ENCODE measurements at regions not wholly inside any gene's neighbourhood (a gene's known extent, or its start where the extent isn't known, plus 50 kb on each side); places are given as distances from the start of the nearest gene placed in this dataset.

GRCh38 chr15:39209548-39210211 is 371.2 kb upstream of the THBS1 start:
- Histone ChIP-seq H3K9me3 (peaks cover 21% of the 10 kb centered on the region; the same call in 2 of the 3 replicates), H3K27ac (no peak overlapping the region), H3K4me1 (no peaks in the 10 kb centered on the region), H3K4me2 (no peak overlapping the region), H3K4me3 (no peak overlapping the region)
- DNase-seq (ENCODE audit: low read depth in 1 of 2, low spot score in 1 of 2) (no peak), ATAC-seq (no peak), FAIRE-seq (no peak)
- CTCF ChIA-PET = no interaction called here
- TF ChIP-seq EHMT2 (IDR thresholded peaks at IDR 0.05; ENCODE audit: low read depth) (no peak), KDM5A (IDR thresholded peaks at IDR 0.05) (no peak), NPAS2 (CRISPR knock-in tag; IDR thresholded peaks at IDR 0.05; ENCODE audit: borderline replicate concordance) (no peak), ZFP36 (IDR thresholded peaks at IDR 0.05; ENCODE audit: borderline replicate concordance, partially characterized antibody) (no peak), HOXB13 (CRISPR knock-in tag; IDR thresholded peaks at IDR 0.05; ENCODE audit: low read depth) (no peak), ZSCAN20 (CRISPR knock-in tag; IDR thresholded peaks at IDR 0.05) (no peak), BHLHE40 (IDR thresholded peaks at IDR 0.05; ENCODE audit: low read depth, low read length) (no peak), HOXA7 (CRISPR knock-in tag; IDR thresholded peaks at IDR 0.05) (no peak), GATA3 (IDR thresholded peaks at IDR 0.05; ENCODE audit: borderline replicate concordance) (no peak), POLR2AphosphoS2 (conservative IDR thresholded peaks at IDR 0.05; ENCODE audit: low read length) (no peak)
- TF ChIP-seq, protein P1, sequence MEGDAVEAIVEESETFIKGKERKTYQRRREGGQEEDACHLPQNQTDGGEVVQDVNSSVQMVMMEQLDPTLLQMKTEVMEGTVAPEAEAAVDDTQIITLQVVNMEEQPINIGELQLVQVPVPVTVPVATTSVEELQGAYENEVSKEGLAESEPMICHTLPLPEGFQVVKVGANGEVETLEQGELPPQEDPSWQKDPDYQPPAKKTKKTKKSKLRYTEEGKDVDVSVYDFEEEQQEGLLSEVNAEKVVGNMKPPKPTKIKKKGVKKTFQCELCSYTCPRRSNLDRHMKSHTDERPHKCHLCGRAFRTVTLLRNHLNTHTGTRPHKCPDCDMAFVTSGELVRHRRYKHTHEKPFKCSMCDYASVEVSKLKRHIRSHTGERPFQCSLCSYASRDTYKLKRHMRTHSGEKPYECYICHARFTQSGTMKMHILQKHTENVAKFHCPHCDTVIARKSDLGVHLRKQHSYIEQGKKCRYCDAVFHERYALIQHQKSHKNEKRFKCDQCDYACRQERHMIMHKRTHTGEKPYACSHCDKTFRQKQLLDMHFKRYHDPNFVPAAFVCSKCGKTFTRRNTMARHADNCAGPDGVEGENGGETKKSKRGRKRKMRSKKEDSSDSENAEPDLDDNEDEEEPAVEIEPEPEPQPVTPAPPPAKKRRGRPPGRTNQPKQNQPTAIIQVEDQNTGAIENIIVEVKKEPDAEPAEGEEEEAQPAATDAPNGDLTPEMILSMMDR (IDR thresholded peaks at IDR 0.05) = no peak
- POLR2A ChIA-PET = no interaction called here
- 96% methylated on average over 3 of the region's 3 CpGs for WGBS (ENCODE audit: missing lambda C conversion rate)

GRCh38 chr15:39211108-39211979 is 369.5 kb upstream of the THBS1 start:
- H3K4me3 ChIP-seq = no peak overlapping the region
- DNase-seq (ENCODE audit: low read depth in 1 of 2, low spot score in 1 of 2) (no peak), FAIRE-seq (no peak), ATAC-seq (no peak)
- TF ChIP-seq TFCP2L1 (CRISPR knock-in tag; IDR thresholded peaks at IDR 0.05) = no peak
- no peak for TF ChIP-seq KDM5A (IDR thresholded peaks at IDR 0.05)
- no peak for TF ChIP-seq NPAS2 (CRISPR knock-in tag; IDR thresholded peaks at IDR 0.05; ENCODE audit: borderline replicate concordance)
- no peak for TF ChIP-seq SMC3 (IDR thresholded peaks at IDR 0.05)
- TF ChIP-seq, protein P1 (IDR thresholded peaks at IDR 0.05) = no peak
- no peak for TF ChIP-seq JUN (IDR thresholded peaks at IDR 0.05)
- TF ChIP-seq ZC3H11A (IDR thresholded peaks at IDR 0.05) = no peak
- TF ChIP-seq JUNB (IDR thresholded peaks at IDR 0.05) = no peak
- no peak for TF ChIP-seq HOXB13 (CRISPR knock-in tag; IDR thresholded peaks at IDR 0.05; ENCODE audit: low read depth)
- TF ChIP-seq, protein P2, sequence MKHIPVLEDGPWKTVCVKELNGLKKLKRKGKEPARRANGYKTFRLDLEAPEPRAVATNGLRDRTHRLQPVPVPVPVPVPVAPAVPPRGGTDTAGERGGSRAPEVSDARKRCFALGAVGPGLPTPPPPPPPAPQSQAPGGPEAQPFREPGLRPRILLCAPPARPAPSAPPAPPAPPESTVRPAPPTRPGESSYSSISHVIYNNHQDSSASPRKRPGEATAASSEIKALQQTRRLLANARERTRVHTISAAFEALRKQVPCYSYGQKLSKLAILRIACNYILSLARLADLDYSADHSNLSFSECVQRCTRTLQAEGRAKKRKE (CRISPR knock-in tag; IDR thresholded peaks at IDR 0.05; ENCODE audit: low read depth) = no peak
- TF ChIP-seq POLR2AphosphoS2 (conservative IDR thresholded peaks at IDR 0.05; ENCODE audit: low read length) = no peak
- TF ChIP-seq CBX2 (IDR thresholded peaks at IDR 0.05; ENCODE audit: borderline replicate concordance, low read depth) = no peak
- TF ChIP-seq ZNF302 (CRISPR knock-in tag; IDR thresholded peaks at IDR 0.05) = no peak
- no peak for TF ChIP-seq EHF (CRISPR knock-in tag; IDR thresholded peaks at IDR 0.05)
- TF ChIP-seq, protein P3, sequence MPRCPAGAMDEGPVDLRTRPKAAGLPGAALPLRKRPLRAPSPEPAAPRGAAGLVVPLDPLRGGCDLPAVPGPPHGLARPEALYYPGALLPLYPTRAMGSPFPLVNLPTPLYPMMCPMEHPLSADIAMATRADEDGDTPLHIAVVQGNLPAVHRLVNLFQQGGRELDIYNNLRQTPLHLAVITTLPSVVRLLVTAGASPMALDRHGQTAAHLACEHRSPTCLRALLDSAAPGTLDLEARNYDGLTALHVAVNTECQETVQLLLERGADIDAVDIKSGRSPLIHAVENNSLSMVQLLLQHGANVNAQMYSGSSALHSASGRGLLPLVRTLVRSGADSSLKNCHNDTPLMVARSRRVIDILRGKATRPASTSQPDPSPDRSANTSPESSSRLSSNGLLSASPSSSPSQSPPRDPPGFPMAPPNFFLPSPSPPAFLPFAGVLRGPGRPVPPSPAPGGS (IDR thresholded peaks at IDR 0.05) = no peak
- no peak for TF ChIP-seq MAX (IDR thresholded peaks at IDR 0.05)
- no peak for TF ChIP-seq NR3C1 (IDR thresholded peaks at IDR 0.05)
- TF ChIP-seq KDM1A (IDR thresholded peaks at IDR 0.05; ENCODE audit: low read depth) = no peak
- no peak for TF ChIP-seq FOXS1 (CRISPR knock-in tag; IDR thresholded peaks at IDR 0.05)
- TF ChIP-seq HDAC2 (IDR thresholded peaks at IDR 0.05) = no peak
- no peaks in the 10 kb centered on the region for H3K4me1 ChIP-seq
- WGBS (ENCODE audit: missing lambda C conversion rate) = 90% methylated on average over 5 of the region's 5 CpGs
- CTCF ChIA-PET = no interaction called here
- H3K4me2 ChIP-seq = no peak overlapping the region
- H3K27ac ChIP-seq = no peak overlapping the region
- peaks cover 21% of the 10 kb centered on the region; the same call in 2 of the 3 replicates for H3K9me3 ChIP-seq
- POLR2A ChIA-PET = no interaction called here

All from A549 (cell line).